ENCODE measurements at regions not wholly inside any gene's neighbourhood (a gene's known extent, or its start where the extent isn't known, plus 50 kb on each side); places are given as distances from the start of the nearest gene placed in this dataset.

DNA sequence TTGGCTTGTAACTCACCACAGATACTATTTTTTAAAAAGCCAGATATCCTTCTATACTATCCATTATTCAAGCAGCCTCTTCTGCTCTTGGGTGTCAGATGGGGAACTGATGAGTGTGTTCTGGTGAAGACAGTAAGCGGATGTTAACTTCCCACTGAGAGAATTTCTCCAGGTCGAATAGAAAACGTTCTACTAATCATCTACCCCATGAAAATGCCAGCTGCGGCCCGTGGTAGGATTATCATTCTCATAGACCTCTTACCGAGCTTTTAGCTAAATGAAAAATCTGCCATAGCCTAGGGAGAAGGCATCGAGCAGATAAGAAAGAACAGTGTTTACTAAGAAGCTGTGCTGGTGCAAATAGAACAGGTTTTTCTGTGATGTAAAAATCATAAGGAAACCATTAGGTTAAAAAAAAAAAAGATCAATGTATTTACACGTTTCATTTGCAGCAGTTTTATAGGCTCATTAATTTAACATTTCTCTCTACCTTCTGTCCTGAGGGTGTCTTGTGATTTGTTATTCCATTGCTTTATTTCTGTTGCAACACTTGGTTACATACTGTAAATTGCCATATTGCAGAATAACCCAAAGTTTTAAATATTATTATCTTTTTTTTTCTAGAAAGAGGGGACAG lies 1521.5 kb upstream of the ZEB2 start:
- no peak for DNase-seq (ENCODE audit: low read depth, low spot score)

DNA sequence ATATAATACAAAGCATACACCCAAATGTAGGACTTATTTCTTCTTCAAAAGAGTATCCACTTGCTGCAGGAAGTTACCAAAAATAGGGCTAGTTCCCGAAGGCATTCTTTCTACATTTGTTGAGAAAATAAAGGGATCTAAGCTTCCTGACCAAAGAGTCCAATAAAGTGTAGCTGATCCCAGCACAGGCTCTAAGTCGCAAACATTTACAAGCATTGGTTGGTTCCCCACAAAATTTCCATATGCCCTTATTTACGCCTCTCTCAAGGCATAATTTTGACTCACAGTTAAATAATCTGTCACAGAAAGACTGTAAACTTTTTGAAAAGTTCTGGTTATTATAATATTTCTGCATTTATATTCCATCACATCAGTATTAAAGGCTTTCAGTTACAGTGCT lies 1520.1 kb upstream of the ZEB2 start:
- DNase-seq (ENCODE audit: low read depth, low spot score) = no peak

- no peak for DNase-seq (ENCODE audit: low read depth, low spot score)
Observed at GRCh38 chr2:146038014-146038413, 1518.1 kb upstream of the ZEB2 start.

GRCh38 chr2:146037334-146037870 lies 1517.5 kb upstream of the ZEB2 start:
- DNase-seq (ENCODE audit: low read depth, low spot score) = no peak

- no peak for DNase-seq (ENCODE audit: low read depth, low spot score)
Observed at GRCh38 chr2:146031158-146031557, 1511.2 kb upstream of the ZEB2 start.

DNA sequence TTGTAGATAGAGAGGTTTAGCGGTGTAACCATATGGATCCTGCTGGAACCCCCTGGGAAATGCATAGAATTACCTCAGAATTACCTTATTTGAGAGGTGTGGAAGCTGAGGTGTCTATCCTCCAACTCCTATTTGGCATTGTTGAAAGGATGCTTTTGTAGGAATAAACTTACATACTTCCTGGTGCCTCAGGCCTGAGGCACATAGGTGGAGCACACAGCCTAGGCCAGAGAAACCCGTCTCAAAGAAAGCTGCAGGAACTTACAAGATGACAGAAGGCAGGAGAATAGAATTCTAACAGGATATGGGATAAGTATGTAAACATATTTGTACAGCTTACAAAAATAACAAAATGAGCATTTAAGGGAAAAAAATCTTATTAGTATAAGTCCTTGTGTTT lies 1507.2 kb upstream of the ZEB2 start:
- DNase-seq (ENCODE audit: low read depth, low spot score) = no peak

DNA sequence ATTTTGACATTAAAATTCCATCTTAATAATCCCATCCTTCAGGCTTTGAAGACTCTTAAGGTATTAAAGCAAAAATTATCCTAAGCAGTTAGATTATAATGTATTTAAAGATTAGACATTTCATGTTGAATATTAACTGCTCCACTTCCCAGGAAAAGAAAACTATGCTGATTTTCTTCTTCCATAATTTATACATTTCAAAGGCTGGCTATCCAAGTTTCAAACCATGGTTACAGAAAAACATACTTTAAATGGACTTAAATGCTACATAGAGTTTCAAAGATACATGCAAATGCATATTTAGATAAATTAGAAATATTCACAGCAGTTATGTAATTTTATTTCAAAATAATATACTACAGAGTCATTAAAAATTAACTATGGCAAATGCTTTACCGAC lies 1505.6 kb upstream of the ZEB2 start:
- no peak for DNase-seq (ENCODE audit: low read depth, low spot score)

DNA sequence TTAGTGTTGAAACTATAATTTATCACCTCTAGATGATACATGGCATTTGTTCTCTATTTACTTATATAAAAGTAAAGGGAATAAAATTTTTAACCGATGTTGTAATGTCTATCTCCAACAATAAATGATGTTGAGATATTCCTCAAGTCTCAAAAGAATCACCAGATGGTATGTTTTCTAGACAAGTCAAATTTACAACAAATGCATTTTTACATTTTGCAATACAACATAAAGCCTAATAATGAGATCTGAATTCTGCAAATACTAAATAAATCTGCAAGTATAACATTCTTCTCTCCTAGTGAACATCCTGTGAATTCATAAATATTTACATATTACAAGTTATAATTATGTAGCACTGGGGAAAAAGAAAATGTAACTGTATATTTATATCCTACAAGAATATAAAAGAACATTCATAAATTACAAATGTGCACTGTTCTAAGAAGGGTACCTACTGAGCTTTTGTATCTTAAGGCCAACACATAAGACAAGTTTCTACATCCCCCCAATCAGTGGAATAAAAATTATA lies 1504.4 kb upstream of the ZEB2 start:
- no peak for DNase-seq (ENCODE audit: low read depth, low spot score)

DNA sequence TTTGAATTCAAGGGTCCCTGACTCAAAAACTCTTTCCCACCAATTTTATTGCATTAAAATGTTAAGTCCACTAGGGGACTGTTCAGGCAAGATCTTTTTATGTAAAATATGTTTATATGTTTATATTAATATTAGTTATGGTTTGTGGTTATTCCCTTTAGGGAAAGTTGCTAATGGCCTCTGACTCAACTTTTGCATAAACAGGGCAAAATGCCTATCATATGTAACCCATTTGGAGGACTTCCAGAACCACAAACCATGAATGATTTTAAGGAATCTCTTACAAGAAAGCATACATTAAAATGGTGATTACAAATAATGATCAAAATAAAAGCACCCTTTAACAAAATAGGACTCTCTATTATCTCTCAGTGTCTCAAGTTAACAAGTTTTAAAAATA lies 1484.5 kb upstream of the ZEB2 start:
- no peak for DNase-seq (ENCODE audit: low read depth, low spot score)

DNA sequence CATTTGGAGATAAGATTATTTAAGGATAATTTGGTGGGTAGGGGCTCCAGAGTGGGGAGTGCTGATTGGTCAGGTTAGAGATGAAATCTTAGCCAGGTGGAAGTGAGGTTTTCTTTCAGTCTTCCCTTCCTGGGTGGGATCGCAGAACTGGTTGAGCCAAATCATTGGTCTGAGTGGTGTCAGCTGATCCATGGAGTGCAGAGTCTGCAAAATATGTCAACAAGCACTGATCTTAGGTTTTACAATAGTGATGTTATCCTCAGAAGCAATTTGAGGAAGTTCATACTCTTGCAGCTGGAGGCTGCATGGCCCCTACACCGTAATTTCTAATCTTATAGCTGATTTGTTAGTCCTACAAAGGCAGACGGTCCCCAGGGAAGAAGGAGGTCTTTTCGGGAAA lies 1483.4 kb upstream of the ZEB2 start:
- DNase-seq (ENCODE audit: low read depth, low spot score) = no peak

DNA sequence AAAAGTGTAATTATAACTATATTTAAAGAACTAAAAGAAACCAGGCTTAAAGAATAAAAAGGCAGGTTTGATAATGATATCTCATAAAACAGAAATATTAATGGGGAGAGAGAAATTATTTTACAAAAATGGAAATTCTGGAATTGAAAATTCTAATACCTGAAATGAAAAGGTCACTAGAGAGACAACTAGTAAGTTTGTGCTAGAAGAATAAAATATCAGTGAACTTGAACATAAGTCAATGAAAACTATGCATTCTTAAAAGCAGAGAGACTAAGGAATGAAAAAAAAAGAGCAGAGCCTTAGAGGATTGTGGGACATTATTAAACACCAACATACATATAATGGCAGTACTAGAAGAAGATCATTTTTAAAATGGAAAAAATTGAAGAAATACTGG lies 1475.0 kb upstream of the ZEB2 start:
- no peak for DNase-seq (ENCODE audit: low read depth, low spot score)

DNA sequence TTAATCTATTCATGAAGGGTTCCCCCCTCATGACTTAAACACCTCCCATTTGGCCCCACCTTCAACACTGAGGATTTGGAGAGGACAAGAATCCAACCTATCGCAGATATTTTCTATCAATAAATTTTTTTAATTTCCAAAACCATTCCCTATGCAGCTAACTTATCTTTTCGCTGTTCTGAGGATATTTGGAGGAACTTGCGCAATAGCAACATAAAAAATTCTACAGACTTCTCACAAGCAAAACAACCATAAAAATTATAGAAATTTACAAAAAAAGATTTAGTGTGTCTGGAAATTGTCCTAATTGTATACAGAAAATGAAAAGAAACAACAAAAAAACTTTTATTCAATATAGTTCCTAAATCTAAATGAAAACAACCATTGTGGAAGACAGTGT lies 1472.7 kb upstream of the ZEB2 start:
- DNase-seq (ENCODE audit: low read depth, low spot score) = no peak

- no peak for DNase-seq (ENCODE audit: low read depth, low spot score)
Observed at GRCh38 chr2:145987793-145988192, 1467.9 kb upstream of the ZEB2 start.

GRCh38 chr2:145985517-145985916 lies 1465.6 kb upstream of the ZEB2 start:
- DNase-seq (ENCODE audit: low read depth, low spot score) = no peak

DNA sequence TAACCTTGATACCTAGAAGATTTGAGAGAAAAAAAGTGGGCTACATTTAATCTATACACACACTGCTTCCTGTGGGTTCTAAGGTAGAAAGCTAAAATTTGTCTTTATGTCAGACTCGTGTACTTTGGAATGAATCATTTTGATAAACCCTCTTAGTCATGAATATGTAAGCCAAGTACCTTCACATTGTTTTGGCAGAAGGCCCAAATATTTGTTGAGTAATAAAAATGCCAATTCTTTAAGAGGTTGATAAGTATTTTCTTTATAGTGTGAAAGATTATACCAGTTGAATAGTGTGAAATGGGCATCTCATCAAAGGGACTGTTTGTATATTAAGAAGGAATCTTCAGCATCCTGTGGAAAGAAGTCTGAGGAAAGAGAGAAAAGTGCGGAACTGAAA lies 1464.7 kb upstream of the ZEB2 start:
- no peak for DNase-seq (ENCODE audit: low read depth, low spot score)

- DNase-seq (ENCODE audit: low read depth, low spot score) = no peak
Observed at GRCh38 chr2:145980318-145980717, 1460.4 kb upstream of the ZEB2 start.

- DNase-seq (ENCODE audit: low read depth, low spot score) = no peak
Observed at GRCh38 chr2:145975406-145975805, 1455.5 kb upstream of the ZEB2 start.

DNA sequence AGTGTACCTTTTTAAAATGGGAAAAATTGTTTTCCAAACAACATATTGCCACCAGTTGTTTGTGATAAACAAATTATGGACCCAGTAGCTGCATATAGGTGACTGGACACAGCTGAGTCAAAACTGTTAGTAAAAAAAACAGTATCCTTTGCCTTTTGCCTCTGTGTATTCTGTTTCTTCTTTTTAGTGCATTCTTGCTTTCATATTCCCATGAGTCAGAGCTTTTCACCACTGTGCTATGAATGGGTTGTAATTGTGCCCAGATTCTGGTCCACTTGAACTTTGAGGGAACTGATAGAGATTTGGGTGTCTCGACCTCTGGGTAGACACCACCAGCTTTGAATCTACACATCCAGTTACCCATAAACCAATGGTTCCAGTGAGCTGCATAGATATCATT lies 1441.9 kb upstream of the ZEB2 start:
- no peak for DNase-seq (ENCODE audit: low read depth, low spot score)

DNA sequence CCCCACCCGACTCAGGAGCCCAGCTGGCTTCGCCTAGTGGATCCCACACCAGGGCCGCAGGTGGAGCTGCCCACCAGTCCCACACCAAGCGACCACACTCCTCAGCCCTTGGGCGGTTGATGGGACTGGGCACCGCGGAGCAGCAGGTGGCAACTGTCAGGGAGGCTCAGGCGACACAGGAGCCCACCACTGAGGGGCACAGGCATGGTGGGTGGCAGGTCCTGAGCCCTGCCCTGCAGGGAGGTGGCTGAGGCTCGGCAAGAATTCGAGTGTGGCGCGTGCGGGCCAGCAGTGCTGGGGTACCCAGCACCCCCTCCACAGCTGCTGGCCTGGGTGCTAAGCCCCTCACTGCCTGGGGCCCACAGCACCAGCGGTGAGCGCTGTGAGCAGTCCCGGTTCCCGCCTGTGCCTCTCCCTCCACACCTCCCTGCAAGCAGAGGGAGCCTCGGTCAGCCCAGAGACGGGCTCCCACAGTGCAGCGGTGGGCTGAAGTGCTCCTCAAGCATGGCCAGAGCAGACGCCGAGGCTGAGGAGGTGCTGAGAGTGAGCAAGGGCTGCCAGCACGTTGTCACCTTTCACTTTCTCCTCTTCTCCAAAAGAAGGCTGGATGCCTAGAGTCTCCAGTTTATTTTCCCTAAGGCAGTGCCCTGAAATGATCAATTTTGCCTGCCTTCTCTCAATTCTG lies 1440.7 kb upstream of the ZEB2 start:
- no peak for DNase-seq (ENCODE audit: low read depth, low spot score)

GRCh38 chr2:145958611-145959010 lies 1438.7 kb upstream of the ZEB2 start:
- DNase-seq (ENCODE audit: low read depth, low spot score) = no peak

- no peak for DNase-seq (ENCODE audit: low read depth, low spot score)
Observed at GRCh38 chr2:145957929-145958328, 1438.0 kb upstream of the ZEB2 start.

DNA sequence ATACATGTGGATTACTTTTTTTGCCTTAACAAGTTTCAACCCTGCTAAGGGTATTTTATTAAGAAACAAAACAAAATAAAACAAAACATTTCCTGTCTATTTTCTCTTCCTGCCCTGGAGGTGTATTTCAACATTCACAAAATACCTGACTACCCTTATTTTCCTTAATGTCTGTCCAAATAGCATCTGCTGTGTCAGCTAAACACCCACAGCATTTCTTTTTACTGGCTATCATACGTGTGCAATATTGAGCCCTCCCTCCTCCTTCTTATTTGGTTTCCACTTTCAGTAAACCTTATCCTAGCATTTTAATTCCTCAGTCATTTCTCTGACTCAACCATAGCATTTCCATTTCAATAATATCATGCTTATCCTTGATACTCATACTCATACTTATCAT lies 1420.0 kb upstream of the ZEB2 start:
- DNase-seq (ENCODE audit: low read depth, low spot score) = no peak

GRCh38 chr2:145935016-145935415 lies 1415.1 kb upstream of the ZEB2 start:
- DNase-seq (ENCODE audit: low read depth, low spot score) = no peak

Data from activated CD4-positive, CD25-positive, alpha-beta regulatory T cell treated with anti-CD3 and anti-CD28 coated beads, Interleukin-2, amount 50 U/mL, for 16 hours (primary cell).